ENCODE measurements at regions not wholly inside any gene's neighbourhood (a gene's known extent, or its start where the extent isn't known, plus 50 kb on each side); places are given as distances from the start of the nearest gene placed in this dataset.

DNA sequence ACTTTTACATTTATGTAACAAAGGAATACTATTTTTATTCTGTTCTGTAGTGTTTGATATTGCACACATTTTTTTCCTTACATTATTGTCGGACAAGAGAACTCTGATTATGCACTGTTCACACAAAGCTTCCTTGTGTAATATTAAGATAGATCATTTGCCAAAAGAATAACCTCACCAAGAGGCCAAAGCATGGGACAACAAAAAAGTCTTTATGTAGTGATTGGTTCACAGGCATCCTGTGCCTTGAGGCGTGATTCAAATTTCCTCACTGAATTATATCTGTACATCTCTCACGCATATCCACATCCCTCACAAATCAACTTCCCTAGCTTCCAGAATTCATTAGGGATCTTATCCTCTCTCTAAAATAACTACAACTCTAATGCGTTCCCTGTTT lies 642.7 kb downstream of the NR4A2 start:
- no peak for DNase-seq (ENCODE audit: low read depth, low spot score)

DNA sequence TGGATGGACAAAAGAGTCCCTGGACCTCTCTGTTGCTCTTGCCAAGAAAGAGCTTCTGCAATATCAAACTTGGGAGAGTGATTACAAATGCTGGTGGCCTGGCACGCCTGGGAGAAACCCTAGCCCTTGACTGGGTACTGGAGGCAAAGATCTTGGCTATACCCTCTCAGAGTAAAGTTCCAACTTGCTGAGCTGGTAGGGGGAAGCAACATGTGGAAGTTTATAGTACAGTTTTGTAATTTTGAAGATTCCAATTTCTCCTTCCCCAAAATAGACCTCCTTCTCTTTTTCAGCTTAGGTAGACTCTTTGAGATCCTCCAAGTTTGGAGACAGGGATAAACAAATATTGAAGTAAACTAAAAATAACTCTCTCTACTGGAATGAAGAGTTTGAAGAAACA lies 645.3 kb downstream of the NR4A2 start:
- no peak for DNase-seq (ENCODE audit: low read depth, low spot score)

DNA sequence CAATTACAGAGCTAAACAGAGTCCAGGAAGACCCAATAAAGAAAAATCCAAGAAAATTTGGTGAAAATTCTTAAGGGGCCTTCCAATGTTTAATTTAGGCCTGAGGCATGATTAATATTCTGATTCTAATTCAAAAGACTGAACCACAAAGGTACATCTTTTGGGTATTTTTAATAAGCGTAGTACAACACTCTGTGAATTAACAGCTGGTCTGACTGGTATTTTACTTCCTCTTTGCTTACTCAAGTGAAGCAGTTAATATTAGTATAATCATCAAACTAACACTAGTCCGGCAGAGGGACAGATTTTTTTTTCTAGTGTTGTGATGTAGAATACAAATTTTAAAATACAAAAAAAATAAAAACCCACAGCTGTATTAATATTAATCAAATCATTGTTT lies 652.9 kb downstream of the NR4A2 start:
- DNase-seq (ENCODE audit: low read depth, low spot score), result no peak

DNA sequence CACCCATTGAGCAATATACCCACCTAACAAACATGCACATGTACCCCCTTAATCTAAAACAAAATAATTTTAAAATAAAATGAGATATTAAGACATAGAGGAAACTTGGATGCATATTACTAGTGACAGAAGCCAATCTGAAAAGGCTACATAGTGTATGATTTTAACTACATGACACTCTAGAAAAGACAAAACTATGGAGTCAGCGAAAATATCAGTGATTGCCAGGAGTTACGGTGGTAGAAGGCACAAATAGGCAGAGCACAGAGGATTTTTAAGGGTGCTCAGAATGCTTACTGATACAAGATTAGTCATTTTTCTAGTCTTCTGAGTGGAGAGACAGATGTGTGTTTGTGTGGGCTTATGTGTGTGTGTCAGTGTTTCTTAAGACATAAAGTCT lies 656.6 kb downstream of the NR4A2 start:
- DNase-seq (ENCODE audit: low read depth, low spot score), result no peak

DNA sequence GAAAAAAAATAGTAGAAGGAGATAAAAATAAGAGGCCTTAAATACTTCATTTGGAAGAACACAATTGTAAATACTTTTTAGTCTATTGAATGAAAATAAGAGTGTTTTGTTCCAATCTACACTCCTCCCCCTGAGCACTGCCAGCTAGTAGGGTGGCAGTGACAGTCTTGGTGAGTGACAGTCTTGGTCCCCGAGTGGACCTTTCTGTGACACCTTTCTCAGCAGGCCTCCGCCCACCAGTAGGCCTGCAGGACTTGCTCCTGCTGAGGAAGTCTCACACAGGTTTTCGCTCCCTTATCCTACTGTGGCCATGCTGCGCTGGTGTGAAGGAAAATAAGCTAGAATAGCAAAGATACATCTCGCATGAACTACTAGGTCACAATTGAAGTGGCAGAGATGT lies 666.8 kb downstream of the NR4A2 start:
- no peak for DNase-seq (ENCODE audit: low read depth, low spot score)

DNA sequence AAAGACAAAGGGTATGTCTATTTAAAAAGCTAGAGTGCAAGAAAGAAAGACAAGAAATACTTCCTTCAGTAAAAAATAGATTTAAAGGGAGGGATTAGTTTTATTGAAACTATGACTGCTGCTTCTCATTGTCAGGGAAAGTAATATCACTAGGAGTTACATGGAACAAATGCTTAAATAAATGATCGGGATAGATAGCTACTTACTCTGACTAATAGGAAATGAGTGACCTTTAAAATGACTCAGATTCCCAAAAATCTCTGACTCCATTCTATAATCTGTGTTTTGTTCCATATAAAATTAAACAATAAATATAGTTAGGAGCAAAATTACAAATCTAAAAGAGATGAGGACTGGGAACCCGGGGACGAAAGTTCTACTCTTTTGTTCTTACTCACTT lies 669.3 kb downstream of the NR4A2 start:
- no peak for DNase-seq (ENCODE audit: low read depth, low spot score)

DNA sequence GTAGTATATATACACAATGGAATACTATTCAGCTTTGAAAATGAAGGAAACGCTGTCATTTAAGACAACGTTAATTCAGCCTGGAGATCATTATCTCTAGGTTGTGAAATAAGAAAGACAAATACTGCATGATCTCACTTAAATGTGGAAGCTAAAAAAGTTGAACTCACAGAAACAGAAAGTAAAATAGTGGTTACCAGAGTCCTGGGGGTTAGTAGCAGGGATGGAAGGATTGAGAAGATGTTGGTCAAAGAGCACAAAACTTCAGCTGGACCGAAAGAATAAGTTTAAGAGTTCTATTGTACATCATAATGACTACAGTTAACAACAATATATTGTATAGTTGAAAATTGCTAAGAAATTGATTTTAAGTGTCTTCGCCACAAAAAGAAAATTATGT lies 670.3 kb downstream of the NR4A2 start:
- no peak for DNase-seq (ENCODE audit: low read depth, low spot score)

DNA sequence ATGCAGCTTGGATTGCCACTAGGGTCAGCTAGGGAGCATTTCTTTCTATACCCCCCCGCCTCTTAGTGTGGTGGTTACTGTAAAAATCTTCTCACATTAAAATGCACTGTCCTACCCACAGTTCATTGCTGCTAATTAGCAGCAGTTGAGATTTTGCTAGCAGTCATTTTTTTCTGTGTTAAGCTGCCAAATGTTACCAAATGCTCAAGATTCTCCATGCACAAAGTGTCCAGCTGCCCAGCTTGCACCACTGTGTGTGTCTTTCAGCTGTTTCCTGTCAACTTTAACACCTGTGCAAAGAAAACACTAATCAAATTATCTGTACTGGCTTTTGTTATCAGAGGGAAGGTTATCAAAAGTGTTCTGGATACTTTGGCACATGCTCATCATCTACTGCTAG lies 679.3 kb downstream of the NR4A2 start:
- no peak for DNase-seq (ENCODE audit: low read depth, low spot score)

DNA sequence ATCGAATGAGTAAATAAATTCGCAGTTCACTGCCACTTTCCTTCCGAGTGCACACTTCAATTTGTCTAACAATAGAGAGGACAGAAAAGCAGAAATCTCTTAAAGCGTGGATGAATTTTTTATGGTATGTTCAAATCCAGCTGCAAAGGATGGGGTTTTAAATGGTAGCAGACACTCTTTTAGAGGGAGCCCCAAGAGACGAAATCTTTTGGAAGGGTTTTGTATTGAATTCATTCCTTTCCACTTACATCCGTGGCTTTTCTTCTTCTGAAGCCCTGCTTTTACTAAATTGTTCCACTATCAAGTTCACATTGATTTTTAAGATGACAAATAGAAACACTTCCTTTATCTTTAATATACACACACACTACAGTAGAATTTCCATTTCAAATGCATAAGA lies 680.7 kb downstream of the NR4A2 start:
- no peak for DNase-seq (ENCODE audit: low read depth, low spot score)

DNA sequence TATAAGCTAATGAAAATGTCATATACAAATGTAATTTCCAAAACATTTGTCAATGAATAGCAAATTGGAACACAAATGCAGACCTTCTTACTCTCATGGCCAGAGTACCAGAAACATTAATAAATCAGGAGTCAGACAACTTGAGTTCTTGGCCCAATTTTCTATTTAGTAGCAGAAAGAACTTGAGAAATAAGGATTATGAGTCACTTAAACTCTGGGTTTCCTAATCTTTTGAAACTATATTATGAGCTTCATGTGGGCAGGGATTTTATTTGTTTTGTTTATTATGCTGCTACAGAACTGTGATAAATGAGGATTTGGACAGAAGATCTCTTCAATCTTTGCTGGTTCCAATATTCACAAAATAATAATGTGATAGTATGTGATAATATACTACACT lies 686.7 kb downstream of the NR4A2 start:
- DNase-seq (ENCODE audit: low read depth, low spot score), result no peak

DNA sequence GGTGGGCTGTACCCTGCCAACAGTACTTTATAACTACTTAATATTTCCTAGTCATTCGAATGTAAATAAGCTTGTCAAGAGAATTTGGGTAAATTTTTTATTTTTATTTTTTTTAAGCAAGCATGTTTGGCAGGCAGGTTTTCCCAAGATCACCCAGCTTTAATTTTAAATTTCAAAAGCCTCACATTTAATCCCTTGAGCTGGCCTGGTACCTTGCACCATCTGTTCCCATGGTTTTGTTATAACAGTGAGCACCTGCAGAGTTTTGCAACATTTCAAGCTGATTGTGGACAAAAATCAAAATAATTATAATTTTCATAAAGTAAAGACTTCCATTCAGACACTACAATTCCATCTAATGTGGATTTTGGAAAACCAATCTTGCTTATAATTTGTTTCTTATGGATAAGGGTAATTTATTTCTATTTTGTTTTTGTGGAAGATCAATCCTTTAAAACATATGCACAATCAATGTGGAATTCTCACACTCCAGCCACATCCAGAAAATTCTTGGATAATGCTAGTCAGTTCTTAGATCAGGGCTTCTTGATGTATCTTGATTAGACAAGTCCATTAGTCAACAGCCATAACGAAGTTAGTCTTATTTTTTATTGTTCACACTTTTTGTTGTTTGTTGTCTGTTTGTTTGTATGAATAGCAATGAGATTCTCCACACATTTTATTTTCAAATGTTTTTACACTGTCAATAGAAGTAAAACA lies 689.3 kb downstream of the NR4A2 start:
- DNase-seq (ENCODE audit: low read depth, low spot score), result no peak

DNA sequence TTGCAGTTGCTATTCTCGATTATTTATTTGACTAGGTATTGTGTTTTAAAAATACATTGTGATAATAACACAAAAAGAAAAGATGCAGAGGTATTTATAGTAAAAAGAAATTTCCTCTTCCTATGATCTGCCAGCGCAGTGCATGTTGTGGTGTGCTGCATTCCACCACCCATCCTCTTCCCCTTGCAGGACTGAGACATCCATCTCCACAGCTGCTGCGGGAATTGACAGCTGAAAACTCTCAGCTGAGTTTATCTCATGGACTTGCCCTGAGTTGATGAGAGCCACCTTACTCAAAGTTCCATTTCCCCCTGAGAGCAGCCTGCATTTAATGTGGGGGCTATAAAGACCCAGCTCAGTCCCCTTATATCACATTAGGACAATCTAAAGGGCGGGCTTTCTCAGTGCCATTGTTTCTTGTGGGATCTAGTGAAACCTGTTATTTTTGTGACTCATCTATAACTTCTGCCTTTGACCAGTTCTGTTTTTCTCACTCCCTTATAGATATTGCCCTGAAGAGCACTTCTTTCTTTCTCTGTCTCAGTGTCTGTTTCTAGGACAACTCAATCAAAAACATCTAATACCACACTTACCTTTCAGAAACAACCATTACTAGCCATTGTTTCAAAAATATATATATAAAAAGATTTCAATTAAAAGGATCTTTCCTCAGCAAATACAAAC lies 698.5 kb downstream of the NR4A2 start:
- DNase-seq (ENCODE audit: low read depth, low spot score), result no peak

DNA sequence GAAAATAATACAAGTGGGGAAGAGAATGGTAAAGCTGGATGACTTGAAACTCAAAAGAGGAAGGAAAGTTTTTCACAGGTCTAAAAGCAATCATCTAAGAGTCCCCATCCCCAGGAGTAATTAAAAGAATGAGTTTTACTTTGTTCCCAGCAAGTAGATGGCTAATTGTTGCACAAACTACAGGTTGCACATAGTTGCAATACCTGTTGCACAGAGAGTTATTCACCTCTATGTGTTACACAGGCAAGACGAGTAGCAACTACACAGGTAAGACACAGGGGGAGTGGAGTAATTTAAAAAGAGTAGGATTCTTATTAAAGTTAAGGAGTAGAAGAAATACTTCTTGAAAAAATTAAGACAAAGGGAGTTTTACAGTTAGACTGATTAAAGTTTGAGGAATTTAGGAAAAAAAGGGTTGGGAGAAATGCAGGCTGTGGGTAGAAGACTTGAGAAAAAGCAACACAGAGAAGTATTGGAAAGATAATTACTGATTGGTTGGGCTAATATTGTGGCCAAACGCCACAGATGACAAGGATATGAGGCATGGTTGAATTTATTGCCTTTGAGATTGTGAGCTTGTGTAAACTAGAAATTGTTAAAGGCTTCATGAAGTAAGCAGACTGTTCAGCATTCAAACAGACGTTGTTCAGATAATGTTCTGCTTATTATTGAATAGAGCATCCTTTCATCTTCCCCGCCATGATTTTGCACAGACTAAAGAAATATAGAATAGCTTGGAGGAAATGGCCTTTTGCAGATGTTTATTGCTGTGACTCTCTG lies 699.3 kb downstream of the NR4A2 start:
- no peak for DNase-seq (ENCODE audit: low read depth, low spot score)

DNA sequence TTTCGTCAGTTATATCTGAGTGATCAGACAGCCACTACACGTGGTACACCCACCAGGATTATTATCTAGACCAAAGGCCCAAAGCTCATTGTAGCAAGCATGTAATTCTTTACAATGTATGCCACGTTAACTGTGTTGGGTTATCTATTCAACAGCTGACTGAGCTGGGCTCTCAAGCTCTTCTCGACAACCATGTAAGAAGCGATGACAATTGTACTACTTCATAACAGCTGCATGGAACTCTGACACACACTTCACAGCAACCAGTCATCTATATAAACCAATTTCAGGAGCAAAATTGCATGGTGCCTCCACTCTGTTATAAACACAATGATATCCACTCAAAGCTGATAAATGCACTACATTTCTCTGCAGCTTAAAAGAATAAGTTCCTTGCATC lies 701.8 kb downstream of the NR4A2 start:
- no peak for DNase-seq (ENCODE audit: low read depth, low spot score)

DNA sequence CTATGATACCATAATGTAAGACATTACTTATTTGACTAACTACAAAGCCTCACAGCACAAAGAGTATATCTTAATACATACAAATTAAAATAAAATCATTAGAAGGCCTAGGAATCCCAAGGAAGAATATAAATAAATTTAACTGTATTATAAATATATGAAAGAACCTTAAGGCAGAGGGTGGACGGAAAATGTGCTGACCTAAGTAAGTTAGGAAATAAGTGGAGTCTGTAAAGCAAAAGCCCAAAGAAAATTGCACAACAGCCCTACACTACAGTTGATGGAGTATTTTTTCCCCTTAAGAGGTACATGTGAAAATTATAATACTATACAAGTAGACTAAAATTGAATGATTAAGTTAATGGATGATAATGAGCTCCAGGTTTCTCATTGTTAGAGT lies 710.1 kb downstream of the NR4A2 start:
- no peak for DNase-seq (ENCODE audit: low read depth, low spot score)

DNA sequence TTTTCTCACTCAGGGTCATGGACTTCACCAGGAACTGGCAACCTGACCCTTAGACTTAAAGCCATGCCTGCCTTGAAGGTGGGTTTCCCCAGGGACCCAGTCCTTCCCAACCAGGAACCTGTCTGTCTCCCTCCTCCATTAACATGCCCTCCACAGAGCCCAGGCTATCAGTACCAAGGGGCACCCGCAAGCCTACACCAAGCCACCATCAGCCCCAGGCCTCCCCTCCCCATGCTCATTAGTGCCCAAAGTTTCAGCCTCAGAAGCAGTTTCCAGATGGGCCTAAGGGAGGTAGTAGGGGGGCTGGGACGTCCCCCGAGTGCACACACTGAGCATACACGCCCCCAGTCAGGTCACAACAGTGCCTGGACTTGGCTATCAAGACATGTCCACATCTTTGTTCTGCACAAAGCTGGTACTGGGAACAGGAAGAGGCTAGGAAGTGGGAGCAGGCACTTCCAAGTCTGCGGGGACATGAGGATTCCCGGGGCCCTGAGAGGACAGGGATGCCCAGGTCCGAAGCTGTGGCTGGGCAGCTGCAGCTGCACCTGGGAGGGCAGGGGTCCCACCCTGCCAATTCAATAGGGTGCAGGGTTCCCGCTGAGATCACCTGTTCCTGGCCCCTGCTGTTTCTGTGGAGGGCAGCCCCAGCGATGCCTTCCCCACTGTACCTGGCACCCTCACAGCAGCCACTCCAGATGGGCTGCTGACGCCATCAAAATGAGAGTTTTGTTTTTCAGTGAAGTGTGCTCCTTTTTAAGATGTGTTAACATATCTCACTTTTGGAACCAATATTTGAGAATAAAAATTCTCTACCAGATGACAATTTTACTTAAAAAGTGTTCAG lies 731.4 kb downstream of the NR4A2 start:
- DNase-seq (ENCODE audit: low read depth, low spot score), result no peak

DNA sequence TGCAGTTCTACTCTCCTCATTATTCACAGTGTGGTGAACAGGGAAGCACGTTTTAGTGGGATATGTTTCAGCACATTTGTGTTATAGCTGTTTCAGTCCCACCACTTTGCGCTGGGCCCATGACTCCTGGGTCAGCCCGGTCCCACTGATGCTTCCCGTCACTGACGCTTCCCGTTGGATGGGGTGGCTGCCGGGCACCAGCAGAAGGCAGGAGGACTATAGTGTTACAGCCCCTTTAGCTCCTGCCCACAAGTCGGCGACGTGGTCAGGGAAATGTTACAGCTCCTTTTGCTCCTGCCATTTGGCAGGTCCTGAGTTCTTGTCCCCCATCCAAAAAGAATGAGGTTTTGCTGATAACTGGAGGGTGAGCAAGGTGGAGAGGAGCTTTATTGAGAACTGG lies 732.2 kb downstream of the NR4A2 start:
- no peak for DNase-seq (ENCODE audit: low read depth, low spot score)

DNA sequence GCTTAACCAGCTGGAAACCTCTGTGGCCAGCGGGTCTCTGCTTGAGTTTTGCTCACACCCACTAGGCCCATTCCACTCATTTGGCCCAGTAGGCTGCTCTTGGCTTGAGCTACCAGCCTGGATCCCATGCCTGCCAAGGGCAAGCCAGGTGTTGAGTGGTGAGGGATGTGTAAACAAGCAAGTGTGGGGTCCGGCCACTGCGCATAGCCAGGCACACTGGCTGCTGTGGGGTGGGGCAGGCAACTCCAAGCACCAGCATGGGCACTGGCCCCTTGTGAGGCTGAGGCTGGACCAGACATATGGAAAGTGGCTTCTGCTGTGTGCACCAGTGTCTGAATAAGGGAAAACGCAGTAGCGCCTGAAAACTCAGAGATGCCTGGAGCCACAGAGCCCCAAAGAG lies 732.7 kb downstream of the NR4A2 start:
- no peak for DNase-seq (ENCODE audit: low read depth, low spot score)

DNA sequence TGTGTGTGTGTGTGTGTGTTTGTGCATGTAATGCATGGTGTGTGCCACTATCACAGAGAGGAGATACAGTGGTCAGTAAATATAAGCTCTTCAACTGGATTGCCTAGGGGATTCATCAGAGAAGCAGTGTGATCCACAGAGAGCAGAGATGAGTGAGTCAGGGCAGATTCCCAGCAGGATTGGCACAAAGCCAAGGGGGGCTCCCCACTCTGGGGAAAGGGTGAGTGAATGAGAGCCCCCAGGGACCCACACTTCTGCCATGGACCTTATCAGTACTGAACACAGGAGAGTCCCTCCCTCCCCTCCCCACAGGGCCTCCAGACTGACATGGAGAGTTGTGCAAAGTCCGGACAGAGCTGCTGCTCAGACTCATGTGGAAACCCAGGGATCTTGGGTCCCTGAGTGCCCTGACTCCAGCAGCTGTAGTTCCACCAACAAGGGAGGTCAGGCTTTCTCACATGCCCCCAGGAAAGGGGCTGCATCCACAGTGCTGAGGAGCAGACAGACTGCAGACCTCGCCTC lies 748.8 kb downstream of the NR4A2 start:
- no peak for DNase-seq (ENCODE audit: low read depth, low spot score)

DNA sequence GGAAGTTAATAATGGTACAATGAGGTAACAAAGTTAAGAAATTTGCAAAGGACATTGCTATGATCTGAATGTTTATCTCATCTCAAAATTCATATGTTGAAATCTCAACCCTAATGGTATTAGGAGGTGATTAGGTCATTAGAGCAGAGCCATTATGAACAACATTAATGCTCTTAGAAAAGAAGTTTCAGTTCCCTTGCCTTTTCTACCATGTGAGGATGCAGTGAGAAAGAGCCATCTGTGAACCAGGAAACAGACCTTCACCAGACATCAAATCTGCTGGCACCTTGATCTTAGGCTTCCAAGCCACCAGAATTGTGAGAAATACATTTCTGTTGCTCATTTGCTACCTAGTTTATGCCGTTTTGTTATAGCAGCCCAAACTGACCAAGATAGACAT lies 757.6 kb downstream of the NR4A2 start:
- no peak for DNase-seq (ENCODE audit: low read depth, low spot score)

DNA sequence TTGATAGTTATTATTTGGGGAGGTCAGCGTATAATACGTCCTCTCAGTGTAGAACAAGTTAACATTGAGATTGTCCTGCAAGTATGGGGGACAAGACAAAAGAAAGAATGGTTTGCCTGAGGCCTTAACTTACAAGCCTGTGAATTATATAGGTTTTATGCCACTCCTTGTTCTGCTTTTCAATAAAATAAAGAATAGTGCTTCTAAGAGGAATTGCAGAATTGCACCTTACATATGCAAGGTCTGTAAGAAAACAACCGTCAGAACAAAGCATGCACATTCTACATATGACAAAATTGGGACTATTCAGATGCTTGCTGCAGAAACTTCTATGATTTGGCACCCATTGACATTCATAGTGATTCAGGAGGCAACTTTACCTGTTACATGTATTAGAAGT lies 785.0 kb downstream of the NR4A2 start:
- no peak for DNase-seq (ENCODE audit: low read depth, low spot score)

All from ELF-1 (cell line).